ENCODE measurements at regions not wholly inside any gene's neighbourhood (a gene's known extent, or its start where the extent isn't known, plus 50 kb on each side); places are given as distances from the start of the nearest gene placed in this dataset.
A peak's percentile ranks its signal among the peaks of the same experiment; 100 is the strongest.

GRCh38 chr16:86843812-86844211, 265.5 kb downstream of the FOXL1 start:
- no peak overlapping the region for H3K4me3 ChIP-seq (ENCODE audit: low read length)
- no peak for TF ChIP-seq CTCF (IDR thresholded peaks at IDR 0.05; ENCODE audit: insufficient read depth, low read depth, low read length, missing control alignments)
- DNase-seq (ENCODE audit: low read depth): no peak

- TF ChIP-seq CTCF (IDR thresholded peaks at IDR 0.05; ENCODE audit: insufficient read depth, low read depth, low read length, missing control alignments): no peak
- peak; percentile 80 for DNase-seq (ENCODE audit: low read depth)
- H3K4me3 ChIP-seq (ENCODE audit: low read length): no peak overlapping the region
Observed at GRCh38 chr16:86844695-86845094, 266.3 kb downstream of the FOXL1 start.

GRCh38 chr16:86846136-86846535, 267.8 kb downstream of the FOXL1 start:
- no peak overlapping the region for H3K4me3 ChIP-seq (ENCODE audit: low read length)
- no peak for DNase-seq (ENCODE audit: low read depth)
- no peak for TF ChIP-seq CTCF (IDR thresholded peaks at IDR 0.05; ENCODE audit: insufficient read depth, low read depth, low read length, missing control alignments)

GRCh38 chr16:86848821-86849220, 270.5 kb downstream of the FOXL1 start:
- H3K4me3 ChIP-seq (ENCODE audit: low read length): no peak overlapping the region
- no peak for DNase-seq (ENCODE audit: low read depth)
- TF ChIP-seq CTCF (IDR thresholded peaks at IDR 0.05; ENCODE audit: insufficient read depth, low read depth, low read length, missing control alignments): no peak

GRCh38 chr16:86850670-86851069, 272.3 kb downstream of the FOXL1 start:
- no peak for TF ChIP-seq CTCF (IDR thresholded peaks at IDR 0.05; ENCODE audit: insufficient read depth, low read depth, low read length, missing control alignments)
- DNase-seq (ENCODE audit: low read depth): no peak
- no peak overlapping the region for H3K4me3 ChIP-seq (ENCODE audit: low read length)

- TF ChIP-seq CTCF (IDR thresholded peaks at IDR 0.05; ENCODE audit: insufficient read depth, low read depth, low read length, missing control alignments): no peak
- DNase-seq (ENCODE audit: low read depth): no peak
- H3K4me3 ChIP-seq (ENCODE audit: low read length): no peak overlapping the region
Observed at GRCh38 chr16:86852135-86852534, 273.8 kb downstream of the FOXL1 start.

GRCh38 chr16:86854058-86854621, 275.8 kb downstream of the FOXL1 start:
- no peak for TF ChIP-seq CTCF (IDR thresholded peaks at IDR 0.05; ENCODE audit: insufficient read depth, low read depth, low read length, missing control alignments)
- DNase-seq (ENCODE audit: low read depth): no peak
- no peak overlapping the region for H3K4me3 ChIP-seq (ENCODE audit: low read length)
